ENCODE measurements at regions not wholly inside any gene's neighbourhood (a gene's known extent, or its start where the extent isn't known, plus 50 kb on each side); places are given as distances from the start of the nearest gene placed in this dataset.
"Not testable (repeated sequence)": the region's sequence is repeated elsewhere in the genome, so short reads cannot be mapped to it uniquely, and the experiment has no call there.

- 80% methylated on average over 1 of the region's 1 CpG for WGBS (ENCODE audit: insufficient coverage, low lambda C conversion rate)
- no peaks in the 10 kb centered on the region for H3K4me1 ChIP-seq (ENCODE audit: control insufficient read depth, insufficient read depth, low read length)
- no peak for DNase-seq
- no peaks in the 10 kb centered on the region for H3K9me3 ChIP-seq (ENCODE audit: control insufficient read depth, low read depth, low read length)
- H3K36me3 ChIP-seq (ENCODE audit: control insufficient read depth, insufficient read depth, low read length): no peaks in the 10 kb centered on the region
- H3K27ac ChIP-seq (ENCODE audit: low read length): no peak overlapping the region
- no peaks in the 10 kb centered on the region for H3K27me3 ChIP-seq (ENCODE audit: control insufficient read depth, insufficient read depth, low read length)
- H3K4me3 ChIP-seq (ENCODE audit: low read length): no peak overlapping the region
Observed at GRCh38 chr14:85187521-85187920, 342.4 kb upstream of the FLRT2 start.

- 100% methylated on average over 1 of the region's 1 CpG for WGBS (ENCODE audit: insufficient coverage, low lambda C conversion rate)
- no peak overlapping the region for H3K27ac ChIP-seq (ENCODE audit: low read length)
- DNase-seq: no peak
- no peaks in the 10 kb centered on the region for H3K36me3 ChIP-seq (ENCODE audit: control insufficient read depth, insufficient read depth, low read length)
- H3K4me3 ChIP-seq (ENCODE audit: low read length): no peak overlapping the region
- H3K9me3 ChIP-seq (ENCODE audit: control insufficient read depth, low read depth, low read length): no peaks in the 10 kb centered on the region
- no peaks in the 10 kb centered on the region for H3K27me3 ChIP-seq (ENCODE audit: control insufficient read depth, insufficient read depth, low read length)
- H3K4me1 ChIP-seq (ENCODE audit: control insufficient read depth, insufficient read depth, low read length): no peaks in the 10 kb centered on the region
Observed at GRCh38 chr14:85188836-85189235, 341.1 kb upstream of the FLRT2 start.

GRCh38 chr14:85189253-85189652, 340.7 kb upstream of the FLRT2 start:
- H3K27ac ChIP-seq (ENCODE audit: low read length); H3K36me3 ChIP-seq (ENCODE audit: control insufficient read depth, insufficient read depth, low read length); H3K4me3 ChIP-seq (ENCODE audit: low read length); DNase-seq; H3K9me3 ChIP-seq (ENCODE audit: control insufficient read depth, low read depth, low read length); H3K4me1 ChIP-seq (ENCODE audit: control insufficient read depth, insufficient read depth, low read length); H3K27me3 ChIP-seq (ENCODE audit: control insufficient read depth, insufficient read depth, low read length): not testable (repeated sequence)
- 100% methylated on average over 2 of the region's 6 CpGs for WGBS (ENCODE audit: insufficient coverage, low lambda C conversion rate)

- H3K36me3 ChIP-seq (ENCODE audit: control insufficient read depth, insufficient read depth, low read length): no peaks in the 10 kb centered on the region
- H3K27me3 ChIP-seq (ENCODE audit: control insufficient read depth, insufficient read depth, low read length): no peaks in the 10 kb centered on the region
- no peak for DNase-seq
- WGBS (ENCODE audit: insufficient coverage, low lambda C conversion rate): 92% methylated on average over 2 of the region's 5 CpGs
- no peaks in the 10 kb centered on the region for H3K9me3 ChIP-seq (ENCODE audit: control insufficient read depth, low read depth, low read length)
- H3K4me3 ChIP-seq (ENCODE audit: low read length): no peak overlapping the region
- H3K4me1 ChIP-seq (ENCODE audit: control insufficient read depth, insufficient read depth, low read length): no peaks in the 10 kb centered on the region
- no peak overlapping the region for H3K27ac ChIP-seq (ENCODE audit: low read length)
Observed at GRCh38 chr14:85190251-85190650, 339.7 kb upstream of the FLRT2 start.

- Histone ChIP-seq H3K9me3 (ENCODE audit: control insufficient read depth, low read depth, low read length) (no peaks in the 10 kb centered on the region), H3K4me1 (ENCODE audit: control insufficient read depth, insufficient read depth, low read length) (no peaks in the 10 kb centered on the region), H3K27me3 (ENCODE audit: control insufficient read depth, insufficient read depth, low read length) (no peaks in the 10 kb centered on the region), H3K36me3 (ENCODE audit: control insufficient read depth, insufficient read depth, low read length) (no peaks in the 10 kb centered on the region), H3K27ac (ENCODE audit: low read length) (no peak overlapping the region), H3K4me3 (ENCODE audit: low read length) (no peak overlapping the region)
- DNase-seq: no peak
Observed at GRCh38 chr14:85191986-85192385, 338.0 kb upstream of the FLRT2 start.

GRCh38 chr14:85195872-85196477, 334.0 kb upstream of the FLRT2 start:
- WGBS (ENCODE audit: insufficient coverage, low lambda C conversion rate): 100% methylated on average over 1 of the region's 4 CpGs

GRCh38 chr14:85198001-85198400, 331.9 kb upstream of the FLRT2 start:
- no peak for DNase-seq
- Histone ChIP-seq H3K27ac (ENCODE audit: low read length) (no peak overlapping the region), H3K4me1 (ENCODE audit: control insufficient read depth, insufficient read depth, low read length) (no peaks in the 10 kb centered on the region), H3K27me3 (ENCODE audit: control insufficient read depth, insufficient read depth, low read length) (no peaks in the 10 kb centered on the region), H3K36me3 (ENCODE audit: control insufficient read depth, insufficient read depth, low read length) (no peaks in the 10 kb centered on the region), H3K9me3 (ENCODE audit: control insufficient read depth, low read depth, low read length) (no peaks in the 10 kb centered on the region), H3K4me3 (ENCODE audit: low read length) (no peak overlapping the region)
- 86% methylated on average over 2 of the region's 4 CpGs for WGBS (ENCODE audit: insufficient coverage, low lambda C conversion rate)

More at GRCh38 chr14:85195872-85196477, 334.0 kb upstream of the FLRT2 start:
- no peaks in the 10 kb centered on the region for H3K36me3 ChIP-seq (ENCODE audit: control insufficient read depth, insufficient read depth, low read length)
- H3K27ac ChIP-seq (ENCODE audit: low read length): no peak overlapping the region
- H3K4me1 ChIP-seq (ENCODE audit: control insufficient read depth, insufficient read depth, low read length): no peaks in the 10 kb centered on the region
- H3K4me3 ChIP-seq (ENCODE audit: low read length): no peak overlapping the region
- H3K9me3 ChIP-seq (ENCODE audit: control insufficient read depth, low read depth, low read length): no peaks in the 10 kb centered on the region
- peak in 1 of 2 donors; percentile 5 for DNase-seq
- no peaks in the 10 kb centered on the region for H3K27me3 ChIP-seq (ENCODE audit: control insufficient read depth, insufficient read depth, low read length)

GRCh38 chr14:85205875-85206274, 324.1 kb upstream of the FLRT2 start:
- no peaks in the 10 kb centered on the region for H3K4me1 ChIP-seq (ENCODE audit: control insufficient read depth, insufficient read depth, low read length)

GRCh38 chr14:85214471-85214870, 315.5 kb upstream of the FLRT2 start:
- Histone ChIP-seq H3K27ac (ENCODE audit: low read length) (no peak overlapping the region), H3K4me1 (ENCODE audit: control insufficient read depth, insufficient read depth, low read length) (no peaks in the 10 kb centered on the region), H3K4me3 (ENCODE audit: low read length) (no peak overlapping the region), H3K27me3 (ENCODE audit: control insufficient read depth, insufficient read depth, low read length) (no peaks in the 10 kb centered on the region), H3K9me3 (ENCODE audit: control insufficient read depth, low read depth, low read length) (no peaks in the 10 kb centered on the region), H3K36me3 (ENCODE audit: control insufficient read depth, insufficient read depth, low read length) (no peaks in the 10 kb centered on the region)
- 83% methylated on average over 3 of the region's 4 CpGs for whole genome bisulfite sequencing (ENCODE audit: insufficient coverage, low lambda C conversion rate)
- no peak for DNase-seq

More at GRCh38 chr14:85205875-85206274, 324.1 kb upstream of the FLRT2 start:
- no peak for DNase-seq
- Histone ChIP-seq H3K9me3 (ENCODE audit: control insufficient read depth, low read depth, low read length) (no peaks in the 10 kb centered on the region), H3K27ac (ENCODE audit: low read length) (no peak overlapping the region), H3K36me3 (ENCODE audit: control insufficient read depth, insufficient read depth, low read length) (no peaks in the 10 kb centered on the region), H3K27me3 (ENCODE audit: control insufficient read depth, insufficient read depth, low read length) (no peaks in the 10 kb centered on the region), H3K4me3 (ENCODE audit: low read length) (no peak overlapping the region)
- WGBS (ENCODE audit: insufficient coverage, low lambda C conversion rate): no CpG with 5 or more reads among the region's 2 CpGs

GRCh38 chr14:85217412-85217811, 312.5 kb upstream of the FLRT2 start:
- no peaks in the 10 kb centered on the region for H3K27me3 ChIP-seq (ENCODE audit: control insufficient read depth, insufficient read depth, low read length)
- H3K9me3 ChIP-seq (ENCODE audit: control insufficient read depth, low read depth, low read length): no peaks in the 10 kb centered on the region
- no peak overlapping the region for H3K27ac ChIP-seq (ENCODE audit: low read length)
- DNase-seq: no peak
- H3K36me3 ChIP-seq (ENCODE audit: control insufficient read depth, insufficient read depth, low read length): no peaks in the 10 kb centered on the region
- no peaks in the 10 kb centered on the region for H3K4me1 ChIP-seq (ENCODE audit: control insufficient read depth, insufficient read depth, low read length)
- WGBS (ENCODE audit: insufficient coverage, low lambda C conversion rate): 89% methylated on average over 1 of the region's 1 CpG
- no peak overlapping the region for H3K4me3 ChIP-seq (ENCODE audit: low read length)

GRCh38 chr14:85218982-85219381, 311.0 kb upstream of the FLRT2 start:
- Histone ChIP-seq H3K27ac (ENCODE audit: low read length) (no peak overlapping the region), H3K4me1 (ENCODE audit: control insufficient read depth, insufficient read depth, low read length) (no peaks in the 10 kb centered on the region), H3K27me3 (ENCODE audit: control insufficient read depth, insufficient read depth, low read length) (no peaks in the 10 kb centered on the region), H3K4me3 (ENCODE audit: low read length) (no peak overlapping the region), H3K36me3 (ENCODE audit: control insufficient read depth, insufficient read depth, low read length) (no peaks in the 10 kb centered on the region), H3K9me3 (ENCODE audit: control insufficient read depth, low read depth, low read length) (no peaks in the 10 kb centered on the region)
- no peak for DNase-seq
